Keratinocyte (primary cell): ENCODE measurements at regions not wholly inside any gene's neighbourhood (a gene's known extent, or its start where the extent isn't known, plus 50 kb on each side); places are given as distances from the start of the nearest gene placed in this dataset.

Experiments used
- DNase-seq: peaks from one replicate; pipeline ENCODE4 v3.0.0-alpha.2; 2011; ENCODE audit warnings: low read depth, missing footprints, low spot score
- FAIRE-seq: peaks from 2 replicates; lab custom pipeline; 2011; peaks lifted over from hg19 to GRCh38; lab: Jason Lieb, UNC
- H2AFZ ChIP-seq: 2 replicates; pipeline ENCODE4 v1.6.0; 2012; ENCODE audit warnings: low read length, control low read depth, inconsistent platforms; ENCODE audit not compliant: control insufficient read depth
- H3K27ac ChIP-seq: 2 replicates; pipeline ENCODE4 v1.5.1; 2011; ENCODE audit warnings: low read length; ENCODE audit not compliant: control insufficient read depth, insufficient read depth
- H3K27me3 ChIP-seq: 3 replicates; pipeline ENCODE4 v1.6.0; 2011; ENCODE audit warnings: low read length; ENCODE audit not compliant: control insufficient read depth, insufficient read depth; ENCODE audit errors: extremely low read depth
- H3K36me3 ChIP-seq, 2 experiments: 2 replicates in 1 of 2; 3 replicates in 1 of 2; pipeline ENCODE4 v1.5.1; 2011; ENCODE audit warnings: low read length in 2 of 2, mild to moderate bottlenecking in 1 of 2; ENCODE audit not compliant: control insufficient read depth in 2 of 2, insufficient read depth in 2 of 2; ENCODE audit errors: extremely low read depth in 1 of 2
- H3K4me1 ChIP-seq: 3 replicates; pipeline ENCODE4 v1.5.1; 2011; ENCODE audit warnings: low read length; ENCODE audit not compliant: control insufficient read depth, insufficient read depth; ENCODE audit errors: extremely low read depth
- H3K4me2 ChIP-seq: 3 replicates; pipeline ENCODE4 v1.6.0; 2011; ENCODE audit warnings: low read depth, low read length; ENCODE audit not compliant: control insufficient read depth, insufficient read depth; ENCODE audit errors: extremely low read depth
- H3K4me3 ChIP-seq, 3 experiments: fragments of 200-600 bp in 1 of 3; sonication (generic) in 1 of 3; 2 replicates in 2 of 3; 3 replicates in 1 of 3; pipeline ENCODE4 v1.5.1; 2011 to 2016; ENCODE audit warnings: low read length in 3 of 3, mild to moderate bottlenecking in 3 of 3, control low read depth in 2 of 3, inconsistent platforms in 1 of 3, low read depth in 1 of 3, mixed read lengths in 1 of 3, mixed run types in 1 of 3, moderate library complexity in 1 of 3; ENCODE audit not compliant: control insufficient read depth in 2 of 3, insufficient read depth in 2 of 3; ENCODE audit errors: extremely low read depth in 1 of 3
- H3K79me2 ChIP-seq: 2 replicates; pipeline ENCODE4 v1.6.0; 2012; ENCODE audit warnings: low read length; ENCODE audit not compliant: control insufficient read depth, insufficient read depth
- H3K9ac ChIP-seq: 3 replicates; pipeline ENCODE4 v1.6.0; 2011; ENCODE audit warnings: low read length; ENCODE audit not compliant: control insufficient read depth, insufficient read depth; ENCODE audit errors: extremely low read depth
- H3K9me1 ChIP-seq: 3 replicates; pipeline ENCODE4 v1.6.0; 2011; ENCODE audit warnings: low read length; ENCODE audit not compliant: control insufficient read depth, insufficient read depth; ENCODE audit errors: extremely low read depth
- H3K9me3 ChIP-seq: 2 replicates; pipeline ENCODE4 v1.5.1; 2012; ENCODE audit warnings: low read depth, low read length; ENCODE audit not compliant: control insufficient read depth
- H4K20me1 ChIP-seq: 3 replicates; pipeline ENCODE4 v1.6.0; 2011; ENCODE audit warnings: low read length; ENCODE audit not compliant: control insufficient read depth, insufficient read depth; ENCODE audit errors: extremely low read depth
- CTCF ChIP-seq, 3 experiments: IDR thresholded peaks in 1 of 3; conservative IDR thresholded peaks in 1 of 3; optimal IDR thresholded peaks in 1 of 3; 2 replicates in 2 of 3; 3 replicates in 1 of 3; pipeline versions ENCODE3 to v1.5.1; 2011; ENCODE audit warnings: low read length in 3 of 3, mild to moderate bottlenecking in 3 of 3, moderate library complexity in 2 of 3, control low read depth in 1 of 3, inconsistent platforms in 1 of 3; ENCODE audit not compliant: insufficient read depth in 2 of 3; ENCODE audit errors: extremely low read depth in 1 of 3
- EZH2 ChIP-seq: IDR thresholded peaks from one replicate; pipeline ENCODE4 v1.6.1; 2012; ENCODE audit warnings: inconsistent platforms, mild to moderate bottlenecking, low read length, moderate library complexity
- dilution Hi-C: fragments of 300-500 bp; cut with MboI; formaldehyde crosslinking; loops from one replicate; pipeline ENCODE4 v1.7.0; 2020; ENCODE audit warnings: low sequenced_read_pairs; ENCODE audit not compliant: extremely low pct_ligation_motif_present

- DNase-seq (no peak), FAIRE-seq (no peak)
- no peak overlapping the region for H2AFZ ChIP-seq
- H3K79me2 ChIP-seq = no peaks in the 10 kb centered on the region
- no peaks in the 10 kb centered on the region for H3K9me3 ChIP-seq
- H3K9me1 ChIP-seq = no peaks in the 10 kb centered on the region
- H3K4me2 ChIP-seq = no peak overlapping the region
- H3K4me3 ChIP-seq = no peak overlapping the region
- no peak overlapping the region for H3K9ac ChIP-seq
- no peak overlapping the region for H3K27ac ChIP-seq
- no peaks in the 10 kb centered on the region for H3K4me1 ChIP-seq
- dilution Hi-C loops = no loop called here
- TF ChIP-seq EZH2 = no peak
- no peak for TF ChIP-seq CTCF (optimal IDR thresholded peaks at IDR 0.05 in 1 of 3, IDR thresholded peaks at IDR 0.05 in 1 of 3, conservative IDR thresholded peaks at IDR 0.05 in 1 of 3; ENCODE audit: extremely low read depth in 1 of 3, insufficient read depth in 2 of 3, low read length in 3 of 3)
- H3K36me3 ChIP-seq = no peaks in the 10 kb centered on the region
- H3K27me3 ChIP-seq = no peaks in the 10 kb centered on the region
- no peaks in the 10 kb centered on the region for H4K20me1 ChIP-seq
Measured at GRCh38 chr2:180349809-180350208, 342.7 kb upstream of the CWC22 start.

GRCh38 chr2:180343528-180344345 is 336.6 kb upstream of the CWC22 start:
- no peak for TF ChIP-seq CTCF (optimal IDR thresholded peaks at IDR 0.05 in 1 of 3, IDR thresholded peaks at IDR 0.05 in 1 of 3, conservative IDR thresholded peaks at IDR 0.05 in 1 of 3; ENCODE audit: extremely low read depth in 1 of 3, insufficient read depth in 2 of 3, low read length in 3 of 3)
- TF ChIP-seq EZH2 = no peak

More at GRCh38 chr2:180343528-180344345, 336.6 kb upstream of the CWC22 start:
- no peak overlapping the region for H3K9ac ChIP-seq
- H4K20me1 ChIP-seq = no peaks in the 10 kb centered on the region
- H3K4me3 ChIP-seq = no peak overlapping the region
- no peaks in the 10 kb centered on the region for H3K36me3 ChIP-seq
- DNase-seq (no peak), FAIRE-seq (no peak)
- no peaks in the 10 kb centered on the region for H3K4me1 ChIP-seq
- H2AFZ ChIP-seq = no peak overlapping the region
- no peaks in the 10 kb centered on the region for H3K9me3 ChIP-seq
- H3K9me1 ChIP-seq = no peaks in the 10 kb centered on the region
- no peaks in the 10 kb centered on the region for H3K27me3 ChIP-seq
- no peak overlapping the region for H3K4me2 ChIP-seq
- H3K79me2 ChIP-seq = no peaks in the 10 kb centered on the region
- no peak overlapping the region for H3K27ac ChIP-seq
- dilution Hi-C loops = no loop called here
